ENCODE measurements at regions not wholly inside any gene's neighbourhood (a gene's known extent, or its start where the extent isn't known, plus 50 kb on each side); places are given as distances from the start of the nearest gene placed in this dataset.
"Not testable (repeated sequence)": the region's sequence is repeated elsewhere in the genome, so short reads cannot be mapped to it uniquely, and the experiment has no call there.

- H3K9me3 ChIP-seq (ENCODE audit: low read length); ATAC-seq; DNase-seq (ENCODE audit: low spot score); H3K79me2 ChIP-seq (ENCODE audit: insufficient read depth, low read length); H3K4me3 ChIP-seq (replicated peaks in 1 of 3; ENCODE audit: insufficient read depth in 1 of 3, low read depth in 2 of 3, low read length in 3 of 3); intact Hi-C loops (cut with micrococcal nuclease; ENCODE audit: unreplicated experiment); H3K27me3 ChIP-seq (ENCODE audit: control insufficient read depth in 1 of 2, insufficient read depth in 2 of 2, low read length in 2 of 2); H4K20me1 ChIP-seq (ENCODE audit: insufficient read depth, low read length); H3K36me3 ChIP-seq (replicated peaks in 1 of 2; ENCODE audit: control insufficient read depth in 1 of 2, insufficient read depth in 2 of 2, low read length in 2 of 2); in situ Hi-C loops (cut with HindIII; ENCODE audit: extremely low pct_ligation_motif_present, low pct_unique_long_range_greater_than_20kb); H2AFZ ChIP-seq (ENCODE audit: low read length); POLR2A ChIA-PET; FAIRE-seq; BruUV-seq (replicated peaks); H3K4me2 ChIP-seq (ENCODE audit: low read depth, low read length); H3K27ac ChIP-seq (ENCODE audit: extremely low read length, insufficient read depth, low read length); H3K9ac ChIP-seq (ENCODE audit: insufficient read depth, low read depth, low read length); CTCF ChIA-PET (ENCODE audit: low intra/inter-chr PET ratio, low total read pairs): not testable (repeated sequence)
- WGBS (ENCODE audit: low lambda C conversion rate), result 78% methylated on average over 14 of the region's 14 CpGs
- peaks cover 15% of the 10 kb centered on the region for H3K4me1 ChIP-seq (ENCODE audit: insufficient read depth, low read length)
Observed at GRCh38 chr6:15023018-15023417, 222.9 kb upstream of the JARID2 start.

GRCh38 chr6:15023448-15023847, 222.4 kb upstream of the JARID2 start:
- BruUV-seq (replicated peaks), result no TSS peak
- H3K4me2 ChIP-seq (ENCODE audit: low read depth, low read length), result no peak overlapping the region
- CTCF ChIA-PET (ENCODE audit: low intra/inter-chr PET ratio, low total read pairs), result no interaction called here
- DNase-seq (ENCODE audit: low spot score), result no peak
- H3K27me3 ChIP-seq (ENCODE audit: control insufficient read depth in 1 of 2, insufficient read depth in 2 of 2, low read length in 2 of 2), result no peaks in the 10 kb centered on the region
- ATAC-seq, result no peak
- POLR2A ChIA-PET, result no interaction called here
- TF ChIP-seq MYC (CRISPR knock-in tag; IDR thresholded peaks at IDR 0.05; ENCODE audit: borderline replicate concordance) (no peak), ZNF83 (CRISPR knock-in tag; IDR thresholded peaks at IDR 0.05; ENCODE audit: borderline replicate concordance) (no peak), ZNF3 (CRISPR knock-in tag; IDR thresholded peaks at IDR 0.05) (no peak), ZNF446 (CRISPR knock-in tag; IDR thresholded peaks at IDR 0.05) (no peak), KDM4B (CRISPR knock-in tag; IDR thresholded peaks at IDR 0.05) (no peak), HNF4A (CRISPR knock-in tag; IDR thresholded peaks at IDR 0.05) (no peak), ZMYM2 (CRISPR knock-in tag; IDR thresholded peaks at IDR 0.05) (no peak), RAD21 (CRISPR knock-in tag; IDR thresholded peaks at IDR 0.05) (no peak), NR2F6 (IDR thresholded peaks at IDR 0.05) (no peak), NR2F6 (CRISPR knock-in tag; IDR thresholded peaks at IDR 0.05) (no peak), SKI (IDR thresholded peaks at IDR 0.05; ENCODE audit: partially characterized antibody) (no peak), EEA1 (CRISPR knock-in tag; IDR thresholded peaks at IDR 0.05; ENCODE audit: borderline replicate concordance) (no peak), SRSF1 (optimal IDR thresholded peaks at IDR 0.05; ENCODE audit: low read depth, low read length) (no peak), ZNF7 (CRISPR knock-in tag; IDR thresholded peaks at IDR 0.05) (no peak), REL (CRISPR knock-in tag; conservative IDR thresholded peaks at IDR 0.05) (no peak), ZNF367 (CRISPR knock-in tag; IDR thresholded peaks at IDR 0.05; ENCODE audit: borderline replicate concordance) (no peak), NCOA1 (CRISPR knock-in tag; IDR thresholded peaks at IDR 0.05) (no peak), PITX1 (CRISPR knock-in tag; IDR thresholded peaks at IDR 0.05) (no peak)
- H4K20me1 ChIP-seq (ENCODE audit: insufficient read depth, low read length), result no peaks in the 10 kb centered on the region
- H3K27ac ChIP-seq (ENCODE audit: extremely low read length, insufficient read depth, low read length), result no peak overlapping the region
- no peak for FAIRE-seq
- peaks cover 15% of the 10 kb centered on the region for H3K4me1 ChIP-seq (ENCODE audit: insufficient read depth, low read length)
- H2AFZ ChIP-seq (ENCODE audit: low read length), result no peak overlapping the region
- no peaks in the 10 kb centered on the region for H3K36me3 ChIP-seq (replicated peaks in 1 of 2; ENCODE audit: control insufficient read depth in 1 of 2, insufficient read depth in 2 of 2, low read length in 2 of 2)
- intact Hi-C loops (cut with micrococcal nuclease; ENCODE audit: unreplicated experiment) (no loop called here), in situ Hi-C loops (cut with HindIII; ENCODE audit: extremely low pct_ligation_motif_present, low pct_unique_long_range_greater_than_20kb) (no loop called here)
- no peaks in the 10 kb centered on the region for H3K9me3 ChIP-seq (ENCODE audit: low read length)
- no peaks in the 10 kb centered on the region for H3K79me2 ChIP-seq (ENCODE audit: insufficient read depth, low read length)
- H3K9ac ChIP-seq (ENCODE audit: insufficient read depth, low read depth, low read length), result no peak overlapping the region
- WGBS (ENCODE audit: low lambda C conversion rate), result 88% methylated on average over 8 of the region's 8 CpGs
- no peak overlapping the region for H3K4me3 ChIP-seq (replicated peaks in 1 of 3; ENCODE audit: insufficient read depth in 1 of 3, low read depth in 2 of 3, low read length in 3 of 3)

Measured in HepG2 (cell line).